HG03097 (cell line): ENCODE measurements at regions not wholly inside any gene's neighbourhood (a gene's known extent, or its start where the extent isn't known, plus 50 kb on each side); places are given as distances from the start of the nearest gene placed in this dataset.

Source experiments
- ATAC-seq: cut with Tn5 transposase; IDR thresholded peaks from one replicate; pipeline ENCODE4 v1.9.1; 2021; ENCODE audit not compliant: unreplicated experiment, low FRiP score

DNA sequence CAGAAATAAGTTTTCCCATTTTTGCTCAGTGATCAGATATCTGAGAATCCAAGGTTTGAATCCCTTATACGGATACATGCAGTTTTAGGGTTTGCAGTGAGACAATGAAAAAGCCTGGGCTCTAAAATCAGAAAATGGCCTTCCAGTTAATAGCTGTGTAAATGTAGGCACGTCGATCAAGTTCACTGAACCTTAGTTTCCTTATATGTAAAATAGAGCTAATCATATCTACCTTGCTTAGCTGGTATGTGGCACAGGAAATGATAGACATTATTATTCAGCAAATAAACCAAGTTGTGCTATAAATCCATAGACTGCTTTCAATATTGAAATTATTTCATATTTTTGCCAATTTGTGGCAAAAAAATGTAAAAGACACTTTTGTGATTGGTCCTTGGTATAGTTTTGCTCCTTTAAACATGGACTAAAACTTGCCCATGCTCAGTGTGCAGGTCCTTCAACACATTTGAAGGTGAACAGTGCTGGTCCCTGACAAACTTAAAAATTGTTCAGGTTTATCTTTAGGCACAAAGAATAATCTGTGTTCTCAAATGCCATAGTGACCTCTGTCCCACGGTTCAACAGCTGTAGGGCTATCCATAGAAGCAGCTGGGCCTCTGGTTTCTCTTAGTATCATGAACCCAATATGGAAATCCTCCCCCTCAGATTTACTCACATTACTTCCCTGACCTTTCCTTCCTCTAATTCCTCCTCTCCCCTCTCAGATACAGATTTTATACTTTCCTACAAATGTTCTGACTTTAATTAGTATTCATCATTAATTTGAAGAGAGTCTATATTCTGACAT lies 51.0 kb downstream of the CCDC54 start:
- ATAC-seq: no peak

DNA sequence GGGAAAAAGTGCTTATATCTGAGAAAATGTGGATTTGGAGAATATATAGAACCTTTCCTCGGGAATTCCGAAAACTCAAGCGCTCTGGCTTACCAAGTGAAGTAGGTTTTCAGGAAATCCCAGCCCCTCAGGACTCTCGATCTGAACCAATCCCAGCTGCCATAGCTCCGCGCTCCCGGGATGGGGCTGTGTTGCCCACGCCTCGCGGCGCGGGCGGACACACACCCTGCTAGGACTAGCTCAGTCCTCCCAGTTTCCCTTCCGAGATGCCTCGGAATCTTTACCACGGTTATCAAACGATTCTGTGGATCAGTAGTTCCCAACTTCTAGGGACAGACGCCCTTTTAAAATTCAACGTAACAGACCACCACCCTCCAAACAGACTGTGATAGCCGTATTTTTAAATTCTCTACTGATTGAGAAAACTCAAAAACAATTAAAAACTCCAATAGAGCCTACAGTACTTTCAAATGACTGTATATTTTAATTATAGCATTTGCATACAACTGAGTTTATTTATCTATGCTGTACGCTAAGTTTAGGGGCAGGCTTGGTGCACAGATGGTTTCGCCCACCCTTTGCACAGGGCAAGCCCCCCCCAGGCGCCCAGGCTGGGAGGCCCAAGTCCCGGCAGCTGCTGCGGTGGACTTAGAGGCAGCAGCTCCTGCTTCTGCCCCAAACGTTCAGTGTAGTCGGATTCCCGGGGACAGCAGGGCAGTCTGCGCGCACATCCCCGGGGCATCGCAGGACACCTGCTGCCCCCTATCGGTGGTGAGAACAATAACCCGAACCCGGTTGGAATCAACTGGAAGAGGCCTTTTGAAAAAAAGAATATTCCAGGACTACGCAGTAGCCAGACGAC lies 52.3 kb downstream of the CCDC54 start:
- ATAC-seq: peak; percentile 49

DNA sequence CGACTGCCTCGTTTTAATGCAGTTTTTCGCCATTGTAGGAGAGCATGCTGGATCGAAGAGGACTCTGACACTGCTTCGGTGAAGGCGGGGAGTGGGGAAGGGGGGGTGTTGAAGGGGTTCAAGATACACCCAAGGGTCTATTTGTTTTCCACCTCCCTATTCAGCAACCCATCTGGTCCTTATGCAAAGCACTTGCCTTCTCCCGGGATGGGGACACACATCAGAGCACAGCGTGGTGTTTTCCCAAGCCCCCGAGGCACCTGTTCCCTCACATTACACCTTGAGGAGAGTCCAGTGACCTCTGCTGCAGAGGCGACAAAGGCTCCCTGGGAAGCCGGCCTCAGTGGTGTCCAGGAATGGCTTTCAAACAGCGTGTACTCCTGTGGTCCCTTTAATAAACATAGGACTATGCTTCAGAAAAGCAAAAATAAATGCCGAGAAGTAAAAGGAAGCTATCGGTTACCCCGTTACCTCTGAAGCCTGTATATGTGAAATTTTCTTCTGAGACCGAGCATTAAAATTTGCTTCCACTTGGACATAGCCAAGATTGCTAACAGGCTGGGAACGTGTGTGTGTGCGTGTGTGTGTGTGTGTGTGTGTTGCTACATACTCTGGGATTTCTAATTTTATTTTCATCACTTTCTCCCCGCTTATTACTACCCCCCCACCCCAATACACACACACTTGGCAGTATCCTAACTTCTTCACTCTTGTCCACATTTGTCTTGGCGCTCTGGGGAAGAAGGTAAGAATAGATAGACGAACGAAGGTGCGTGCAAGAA lies 53.2 kb downstream of the CCDC54 start:
- ATAC-seq: peak; percentile 6

DNA sequence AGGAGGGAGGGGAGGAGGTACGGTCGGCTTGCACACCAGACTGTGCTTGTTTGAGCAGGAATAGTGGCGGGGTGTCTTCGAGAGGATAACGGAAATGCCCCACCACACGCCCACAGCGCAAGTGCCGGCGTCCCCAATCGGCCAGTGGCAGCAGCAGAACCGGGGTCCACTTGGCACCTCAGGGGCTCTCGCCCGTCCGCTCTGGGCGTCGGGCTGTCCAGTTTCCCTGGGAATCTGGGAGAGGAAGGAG lies 53.7 kb downstream of the CCDC54 start:
- peak; percentile 11 for ATAC-seq

DNA sequence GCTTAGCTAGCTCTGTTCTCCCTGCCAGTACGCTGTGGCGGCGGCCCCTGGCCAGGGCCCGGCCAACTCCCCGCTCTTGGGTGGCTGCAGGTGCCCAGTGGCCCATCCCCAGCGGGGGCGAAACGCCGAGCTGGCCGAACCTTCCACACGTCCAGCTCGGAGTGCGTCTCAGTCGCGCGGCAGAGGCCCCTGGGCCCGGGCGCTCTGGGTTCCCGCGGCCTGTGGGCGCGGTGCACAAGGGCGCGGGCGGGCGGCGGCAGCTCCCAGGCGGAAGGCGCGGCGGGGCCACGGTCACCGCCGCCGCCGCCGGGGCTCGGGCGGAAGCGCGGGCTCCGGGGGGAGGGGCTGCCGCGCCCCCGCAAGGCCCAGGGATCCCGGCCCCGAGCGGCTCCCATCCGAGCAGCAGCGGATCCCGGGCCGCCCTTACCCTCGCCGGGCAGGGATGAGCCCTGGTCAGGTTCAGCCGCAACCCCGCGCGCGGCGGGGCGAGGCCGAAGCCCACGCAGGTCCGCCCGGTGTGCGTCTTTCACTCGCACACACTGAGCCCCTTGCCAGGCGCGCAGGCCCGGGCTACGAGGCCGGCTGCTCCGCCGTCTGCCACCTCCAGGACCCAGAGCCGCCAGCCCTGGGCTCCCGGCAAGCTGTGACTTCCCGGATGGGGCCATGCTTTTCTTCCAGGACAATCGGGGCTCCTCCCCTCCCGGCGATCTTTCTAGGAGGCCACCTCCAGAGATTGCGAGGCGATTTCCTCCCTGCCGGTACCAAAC lies 54.2 kb downstream of the CCDC54 start:
- ATAC-seq: peak; percentile 54

DNA sequence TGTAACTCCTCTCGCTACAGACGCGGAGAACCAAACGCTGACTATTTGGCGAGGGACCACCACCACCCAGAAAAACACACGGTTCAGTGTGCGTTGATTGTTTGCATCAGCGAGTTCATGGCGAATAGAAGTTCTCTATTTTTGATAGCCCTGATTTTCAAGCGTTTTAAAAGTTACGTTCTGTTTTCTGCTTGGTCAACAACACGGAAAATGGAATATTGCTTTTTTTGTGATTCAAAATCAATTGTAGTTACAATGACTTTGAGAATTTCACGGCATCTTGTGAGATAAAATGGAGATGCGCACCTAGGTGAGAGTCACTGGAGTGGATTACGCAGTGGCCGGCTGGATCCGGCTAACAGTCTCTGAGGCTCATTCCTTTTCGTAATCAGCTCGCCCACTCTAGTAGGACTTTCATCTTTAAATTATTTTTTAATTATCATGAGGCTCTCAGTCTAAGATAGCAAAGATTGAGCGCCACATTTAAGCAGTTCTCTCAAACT lies 54.8 kb downstream of the CCDC54 start:
- no peak for ATAC-seq

DNA sequence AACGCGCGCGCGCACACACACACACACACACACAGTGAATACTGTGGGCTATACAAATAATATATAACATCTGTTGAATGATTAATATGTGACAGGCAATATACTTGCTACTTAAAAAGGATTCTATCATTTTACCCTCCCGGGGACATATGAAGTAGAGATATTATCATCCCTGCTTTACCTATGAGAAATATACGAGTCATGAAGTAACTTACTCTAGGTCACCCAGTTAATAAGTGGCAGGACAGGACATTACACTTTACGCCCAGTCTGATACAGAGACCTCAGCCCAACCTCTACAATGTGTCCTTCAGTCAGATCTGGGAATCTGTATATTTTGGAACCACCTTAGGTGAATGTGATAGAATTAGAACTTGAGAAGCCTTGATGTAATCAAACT lies 55.4 kb downstream of the CCDC54 start:
- ATAC-seq: no peak

DNA sequence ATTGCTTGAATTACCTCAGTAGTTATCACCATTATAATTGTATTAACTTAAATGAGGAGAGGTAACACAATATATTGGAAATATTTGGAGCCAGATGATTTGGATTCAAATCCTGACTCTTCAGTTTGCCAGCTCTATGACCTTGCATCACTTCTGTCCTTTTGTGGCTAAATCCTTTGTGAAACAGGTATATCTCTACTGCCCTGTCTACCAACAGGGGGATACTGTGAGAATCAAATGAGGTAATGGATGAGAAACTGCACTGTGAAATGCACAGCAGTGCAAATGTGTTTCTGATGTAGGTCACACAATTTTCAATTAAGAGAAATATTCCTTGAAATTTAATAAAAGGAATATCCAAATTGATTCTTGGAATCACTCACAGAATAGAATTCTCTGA lies 58.8 kb downstream of the CCDC54 start:
- no peak for ATAC-seq

DNA sequence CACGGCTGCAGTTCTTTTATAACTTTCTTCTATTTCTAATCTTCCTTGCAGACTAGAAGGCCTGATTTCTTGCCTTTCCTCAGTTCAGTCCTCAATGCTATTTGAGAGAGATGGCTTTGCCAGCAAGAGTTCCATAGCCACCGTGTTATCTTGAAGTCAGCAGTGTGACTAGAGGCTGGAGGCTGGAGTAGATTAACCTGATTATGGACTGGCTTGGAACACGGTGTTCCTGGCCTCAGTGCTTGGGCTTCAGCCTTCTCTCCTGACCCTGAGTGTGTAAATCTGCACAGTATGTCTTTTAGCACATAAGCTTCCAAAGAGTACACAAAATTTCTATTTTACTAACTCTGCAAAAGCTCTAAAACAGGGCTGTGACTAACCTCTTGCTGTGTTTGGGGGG lies 61.4 kb downstream of the CCDC54 start:
- ATAC-seq: no peak

DNA sequence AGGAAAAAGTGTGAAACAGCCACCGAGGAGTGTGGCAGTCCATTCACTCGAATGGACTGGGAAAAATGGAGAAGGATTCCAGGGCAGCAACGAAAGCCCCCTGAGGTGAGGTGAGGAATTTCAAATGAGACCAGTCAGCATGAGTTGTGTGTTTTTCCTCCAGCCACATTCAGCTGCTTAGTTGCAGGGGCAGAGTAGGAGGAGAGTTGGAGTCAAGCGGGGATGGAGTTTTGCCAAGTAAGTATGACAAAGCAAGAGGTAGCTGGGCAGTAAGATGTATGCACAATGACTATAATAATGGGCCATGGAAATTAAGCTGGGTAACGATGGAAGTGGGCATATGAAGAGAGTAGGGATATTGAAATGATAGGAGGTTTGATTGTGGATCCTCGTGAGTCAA lies 64.4 kb downstream of the CCDC54 start:
- no peak for ATAC-seq

DNA sequence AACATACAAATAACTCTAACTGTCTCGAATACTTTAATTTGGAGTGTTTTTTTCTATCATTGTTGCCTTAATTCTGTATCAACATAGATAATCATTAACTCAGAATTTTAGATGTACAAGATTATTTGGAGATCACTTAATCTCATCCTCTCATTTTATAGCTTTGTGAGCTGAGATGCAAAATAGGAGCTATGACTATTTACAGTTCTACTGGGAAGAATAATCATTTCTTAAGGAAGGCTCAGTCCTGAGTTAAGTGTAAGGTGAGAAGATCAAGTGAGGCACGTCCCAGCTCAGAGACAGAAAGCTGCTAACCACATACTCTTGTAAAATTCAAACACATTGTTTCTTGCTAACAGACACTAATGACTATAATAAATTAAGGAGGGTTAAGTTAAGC lies 66.2 kb downstream of the CCDC54 start:
- no peak for ATAC-seq

DNA sequence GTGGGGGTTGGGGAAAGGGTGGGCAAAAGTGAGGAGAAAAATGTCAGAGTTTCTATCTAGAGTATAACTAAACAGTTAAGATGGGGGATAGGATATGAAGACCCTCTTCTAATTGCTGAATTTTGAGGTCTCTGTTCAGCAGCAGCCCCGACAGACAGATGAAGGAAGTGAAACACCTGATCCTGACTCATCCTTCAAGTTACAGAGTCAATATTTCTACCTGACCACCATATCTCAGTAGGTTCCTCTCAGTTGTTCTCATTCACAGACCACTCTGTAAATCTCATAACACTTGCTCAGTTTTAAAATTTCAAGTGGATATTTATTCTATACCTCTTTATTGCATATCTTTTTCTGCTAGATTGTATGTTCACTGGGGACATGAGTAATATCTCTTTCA lies 69.5 kb downstream of the CCDC54 start:
- ATAC-seq: no peak

DNA sequence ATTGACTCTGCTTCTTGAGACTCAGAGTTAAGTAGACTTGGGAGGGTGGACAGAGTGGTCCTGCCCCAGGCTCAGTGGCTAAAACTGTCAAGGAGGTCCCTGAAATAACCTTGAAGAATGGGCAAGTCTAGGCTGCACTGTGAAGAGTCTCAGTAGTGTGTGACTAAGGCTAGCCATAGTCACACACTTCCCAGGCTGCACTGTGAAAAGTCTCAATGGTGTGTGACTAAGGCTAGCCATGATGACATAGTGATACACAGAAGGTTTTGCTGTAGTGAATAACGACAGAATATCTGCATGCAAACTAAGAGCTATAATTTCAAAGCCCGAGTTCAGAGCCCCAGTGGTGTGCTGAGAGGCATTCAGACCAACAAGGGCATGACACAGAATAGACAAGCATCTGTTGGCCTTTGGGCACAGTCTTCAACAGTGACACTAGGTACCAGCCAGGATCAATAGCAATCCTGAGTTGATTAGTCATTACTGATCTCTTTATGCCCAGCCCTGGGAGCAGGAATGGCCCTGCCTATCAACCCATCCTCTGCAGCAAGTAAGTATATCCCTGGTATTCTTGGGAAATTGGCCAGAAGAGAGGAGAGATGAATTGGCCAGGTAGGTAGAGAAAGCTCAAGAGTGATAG lies 72.4 kb upstream of the BBX start:
- ATAC-seq: no peak

DNA sequence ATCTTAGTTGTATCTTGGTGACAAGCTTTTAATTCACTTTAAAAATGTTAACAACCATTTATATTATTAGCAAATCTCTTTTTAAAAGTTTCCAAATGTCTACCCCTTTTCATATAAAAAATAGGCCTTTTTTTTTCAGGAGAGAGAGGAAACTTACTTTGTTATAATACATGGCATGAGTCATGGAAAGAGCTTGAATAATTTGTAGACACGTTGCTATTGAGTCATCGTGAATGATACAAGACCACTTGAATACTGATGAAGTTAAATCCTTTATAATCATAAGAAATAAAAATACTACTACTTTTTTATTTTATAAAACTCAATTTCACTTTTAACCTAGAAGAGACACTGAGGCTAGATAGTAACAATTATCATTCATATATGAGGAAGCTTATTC lies 70.3 kb upstream of the BBX start:
- ATAC-seq: no peak

DNA sequence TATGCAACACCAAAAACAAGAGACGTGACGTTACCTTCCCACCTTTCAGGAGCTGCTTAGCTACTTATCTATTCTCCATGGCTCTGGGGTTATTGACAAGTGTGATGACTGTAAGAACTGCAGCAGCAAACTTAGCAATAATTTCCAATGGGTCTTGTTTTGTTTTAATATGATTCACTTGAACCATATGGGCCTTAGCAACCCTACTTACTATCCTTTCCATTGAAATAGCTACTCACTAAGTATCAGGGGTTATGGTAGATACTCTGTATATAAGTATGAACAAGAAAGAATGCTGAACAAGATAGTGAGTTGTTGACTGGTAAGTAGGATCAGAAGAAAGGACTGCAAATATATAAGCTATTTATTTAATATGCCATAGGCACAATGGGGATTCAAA lies 69.3 kb upstream of the BBX start:
- ATAC-seq: no peak

DNA sequence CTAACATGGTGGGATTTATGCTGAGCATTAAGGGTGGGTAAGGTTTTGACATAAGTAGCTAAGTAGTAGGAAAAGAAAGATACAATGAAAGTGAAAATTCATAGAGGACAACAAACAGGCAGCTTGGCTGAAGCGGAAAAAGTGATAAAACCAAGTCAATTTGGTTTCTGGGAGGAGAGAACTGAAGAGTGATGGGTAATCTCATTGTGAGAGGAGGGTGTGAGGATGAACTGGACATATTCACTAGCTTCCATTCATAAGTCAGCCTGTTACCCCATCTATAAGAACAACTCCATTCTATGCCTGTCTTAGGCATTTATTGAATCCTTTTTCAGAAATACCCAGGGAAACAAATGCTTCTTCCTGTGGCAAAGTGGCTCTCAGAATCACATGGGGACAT lies 67.1 kb upstream of the BBX start:
- no peak for ATAC-seq

DNA sequence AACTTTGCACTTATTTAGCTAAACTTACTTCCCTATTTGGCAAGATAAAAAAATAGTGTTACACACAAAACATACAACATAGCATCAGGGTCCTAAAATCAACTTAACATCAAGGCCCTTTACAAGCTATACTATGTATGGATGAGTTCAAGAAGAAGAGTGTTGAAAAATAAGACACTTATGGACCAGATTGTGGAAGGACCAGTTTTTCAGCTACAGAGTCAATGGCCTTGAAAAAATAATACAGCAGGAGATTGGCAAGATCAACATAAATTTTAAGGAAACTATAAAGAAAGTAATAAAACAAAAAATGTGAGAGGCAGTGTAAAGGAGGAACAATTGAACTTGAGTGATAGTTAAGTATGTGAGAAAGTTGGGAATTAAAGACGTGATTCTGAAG lies 66.3 kb upstream of the BBX start:
- ATAC-seq: no peak

DNA sequence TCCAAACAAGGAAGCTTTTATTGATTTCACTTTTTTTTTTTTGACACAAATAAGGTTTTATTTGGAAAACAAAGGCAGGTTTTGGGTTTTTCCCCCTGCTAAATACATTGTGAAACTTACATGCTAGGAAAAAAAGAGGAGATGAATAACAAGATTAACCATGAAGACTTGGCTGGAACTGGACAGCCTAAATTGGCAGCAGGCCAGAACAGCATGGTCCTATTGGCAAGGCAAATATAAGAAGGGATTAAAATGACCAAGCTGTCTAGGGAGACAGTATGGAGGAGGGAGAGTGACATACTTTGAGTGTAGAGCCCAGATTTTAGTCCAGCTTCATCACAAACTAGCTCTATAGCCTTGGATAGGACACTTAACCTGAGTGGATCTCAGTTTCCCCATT lies 63.9 kb upstream of the BBX start:
- ATAC-seq: no peak

DNA sequence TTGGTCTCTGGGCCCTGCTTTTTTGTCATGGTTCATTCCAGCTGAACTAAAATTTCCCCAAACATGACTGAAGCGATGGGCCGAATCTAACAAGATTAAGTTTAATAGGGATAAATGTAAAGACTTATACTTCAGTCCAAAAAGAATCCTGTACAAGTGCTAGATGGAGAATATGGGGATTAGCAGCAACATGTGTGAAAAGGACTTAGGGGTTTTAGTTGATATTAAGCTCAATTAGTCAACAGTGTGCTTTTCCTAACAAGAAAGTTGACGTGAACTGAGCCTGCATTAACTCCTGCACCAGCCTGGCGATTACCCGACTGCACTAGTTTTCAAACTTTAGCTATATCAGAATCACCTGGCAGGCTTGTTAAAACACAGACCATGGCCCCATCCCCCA lies 61.0 kb upstream of the BBX start:
- no peak for ATAC-seq

DNA sequence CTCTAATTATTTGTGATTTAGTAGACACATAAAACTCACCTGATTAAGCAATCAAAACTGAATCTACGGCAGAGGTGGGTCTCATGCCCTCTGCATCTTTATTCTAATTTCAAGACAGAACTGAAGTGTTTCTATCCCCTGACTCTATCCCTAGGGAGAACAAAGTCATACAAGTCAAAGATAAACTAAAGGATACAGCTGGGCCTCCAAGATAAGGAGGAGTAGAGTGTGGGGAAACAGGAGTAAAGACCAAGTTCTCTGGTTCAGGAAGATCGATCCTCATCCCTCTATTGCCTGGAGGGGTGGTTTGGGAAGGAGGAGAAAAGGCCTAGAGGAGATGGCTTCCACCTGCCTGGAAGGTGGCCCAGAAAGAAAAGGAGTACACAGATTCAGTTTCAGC lies 58.7 kb upstream of the BBX start:
- no peak for ATAC-seq
